Neutrophil (primary cell): ENCODE measurements at regions not wholly inside any gene's neighbourhood (a gene's known extent, or its start where the extent isn't known, plus 50 kb on each side); places are given as distances from the start of the nearest gene placed in this dataset.

ENCODE experiments used
- H3K27ac ChIP-seq: fragments of 200-600 bp; sonication (generic); 2 replicates; pipeline ENCODE4 v1.5.1; 2016; ENCODE audit warnings: mild to moderate bottlenecking, moderate library complexity
- H3K27me3 ChIP-seq: fragments of 200-600 bp; sonication (generic); 2 replicates; pipeline ENCODE4 v1.6.0; 2016; ENCODE audit warnings: mild to moderate bottlenecking
- H3K36me3 ChIP-seq: fragments of 200-600 bp; sonication (generic); 2 replicates; pipeline ENCODE4 v1.5.1; 2017
- H3K4me1 ChIP-seq, 2 experiments: fragments of 200-600 bp in 1 of 2; sonication (generic) in 1 of 2; 1 replicate in 1 of 2; 2 replicates in 1 of 2; pipeline versions ENCODE4 v1.5.1 to v1.6.1; 2013 to 2016; ENCODE audit warnings: low read depth in 1 of 2, low read length in 1 of 2, mild to moderate bottlenecking in 1 of 2, moderate library complexity in 1 of 2; ENCODE audit not compliant: control insufficient read depth in 1 of 2, insufficient read depth in 1 of 2
- H3K4me3 ChIP-seq, 2 experiments: fragments of 200-600 bp in 1 of 2; sonication (generic) in 1 of 2; 1 replicate in 1 of 2; 2 replicates in 1 of 2; pipeline ENCODE4 v1.5.1; 2013 to 2016; ENCODE audit warnings: low read depth in 1 of 2, low read length in 1 of 2, mild to moderate bottlenecking in 1 of 2, moderate library complexity in 1 of 2
- H3K9me3 ChIP-seq: fragments of 200-600 bp; sonication (generic); 2 replicates; pipeline ENCODE4 v1.5.1; 2016
- CTCF ChIP-seq: fragments of 200-600 bp; sonication (generic); IDR thresholded peaks from 2 replicates; pipeline ENCODE4 v1.5.1; 2016; ENCODE audit warnings: antibody characterized with exemption

DNA sequence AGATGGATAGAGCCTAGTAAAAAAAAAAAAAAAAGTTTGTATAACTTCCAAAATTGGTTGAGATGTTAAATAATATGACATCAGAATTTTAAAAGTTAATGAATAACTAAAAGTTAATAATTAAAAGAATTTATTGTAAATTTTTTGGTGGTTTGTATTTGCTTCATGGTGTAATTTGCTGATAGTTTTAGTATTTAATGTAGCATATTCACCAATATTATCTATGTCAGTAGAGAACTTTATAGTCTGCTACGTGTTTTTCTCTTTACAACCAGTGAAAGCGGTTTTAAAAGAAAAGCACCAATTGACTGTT is 51.8 kb upstream of the STEAP4 start:
- TF ChIP-seq CTCF = no peak

GRCh38 chr7:88357781-88358525 is 51.3 kb upstream of the STEAP4 start:
- peaks cover 58 to 66% of the 10 kb centered on the region in 2 experiments for H3K4me1 ChIP-seq
- TF ChIP-seq CTCF = peak; percentile 80
- H3K27ac ChIP-seq = peak overlapping the region; percentile 92
- H3K9me3 ChIP-seq = no peaks in the 10 kb centered on the region
- H3K4me3 ChIP-seq = peak overlapping the region in 1 of 2 experiments; percentile 7
- H3K27me3 ChIP-seq = no peaks in the 10 kb centered on the region
- H3K36me3 ChIP-seq = no peaks in the 10 kb centered on the region

More for the DNA sequence above, 51.8 kb upstream of the STEAP4 start:
- no peaks in the 10 kb centered on the region for H3K36me3 ChIP-seq
- no peaks in the 10 kb centered on the region for H3K27me3 ChIP-seq
- H3K4me3 ChIP-seq = no peak overlapping the region
- H3K9me3 ChIP-seq = no peaks in the 10 kb centered on the region
- H3K27ac ChIP-seq = no peak overlapping the region
- H3K4me1 ChIP-seq = peaks cover 53 to 61% of the 10 kb centered on the region in 2 experiments

DNA sequence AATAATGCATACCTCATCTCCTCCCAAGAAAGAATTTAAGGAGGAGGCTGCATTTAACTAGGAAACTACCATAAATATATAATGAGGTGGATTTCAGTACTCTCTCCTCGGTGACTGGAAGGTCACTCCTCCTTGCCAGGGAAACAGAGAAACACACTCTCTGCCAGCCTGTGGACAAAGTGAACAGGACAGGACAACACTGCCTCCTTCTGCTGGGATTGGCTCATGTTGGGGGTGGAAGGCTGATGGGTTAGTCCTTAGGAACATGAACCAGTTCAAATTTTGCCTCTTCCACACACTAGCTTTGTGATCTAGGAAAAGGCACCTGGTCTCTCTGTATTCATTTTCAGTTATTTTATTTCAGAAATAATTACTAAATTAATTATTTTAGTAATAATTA is 50.6 kb upstream of the STEAP4 start:
- peak overlapping the region; percentile 92 for H3K27ac ChIP-seq
- H3K36me3 ChIP-seq = no peaks in the 10 kb centered on the region

More for the DNA sequence above, 50.6 kb upstream of the STEAP4 start:
- Histone ChIP-seq H3K9me3 (no peaks in the 10 kb centered on the region), H3K4me1 (peaks cover 60 to 73% of the 10 kb centered on the region in 2 experiments), H3K27me3 (no peaks in the 10 kb centered on the region), H3K4me3 (no peak overlapping the region)
- peak; percentile 68 for TF ChIP-seq CTCF
